HEK293T (cell line): ENCODE measurements at regions not wholly inside any gene's neighbourhood (a gene's known extent, or its start where the extent isn't known, plus 50 kb on each side); places are given as distances from the start of the nearest gene placed in this dataset.
"Not testable (repeated sequence)": the region's sequence is repeated elsewhere in the genome, so short reads cannot be mapped to it uniquely, and the experiment has no call there.

Experiments
- CTCF ChIA-PET: fragments of 350-600 bp; formaldehyde crosslinking; extraction: SDS; loops from one replicate; lab custom pipeline; 2021; ENCODE audit warnings: antibody characterized with exemption, inconsistent platforms; lab: Yijun Ruan, JAX
- POLR2A ChIA-PET: fragments of 350-600 bp; formaldehyde crosslinking; extraction: SDS; loops from one replicate; lab custom pipeline; 2020; ENCODE audit warnings: antibody characterized with exemption, inconsistent platforms; lab: Yijun Ruan, JAX
- DNase-seq: peaks from one replicate; pipeline ENCODE4 v3.0.0; 2012; ENCODE audit warnings: mixed read lengths; ENCODE audit errors: extremely low spot score
- ARNT ChIP-seq: fragments of 450-650 bp; IDR thresholded peaks from 2 replicates; pipeline ENCODE4 v1.6.1; 2017; ENCODE audit warnings: mild to moderate bottlenecking
- BHLHE40 ChIP-seq: fragments of 450-650 bp; IDR thresholded peaks from 2 replicates; pipeline ENCODE4 v1.6.1; 2016; ENCODE audit warnings: mild to moderate bottlenecking, moderate library complexity, borderline replicate concordance
- CTBP1 ChIP-seq: fragments of 450-650 bp; IDR thresholded peaks from 2 replicates; pipeline ENCODE4 v1.6.1; 2016; ENCODE audit warnings: borderline replicate concordance
- ELF4 ChIP-seq: fragments of 450-650 bp; IDR thresholded peaks from 2 replicates; pipeline ENCODE4 v1.6.1; 2017; ENCODE audit warnings: antibody characterized with exemption
- FOXA1 ChIP-seq: fragments of 450-650 bp; IDR thresholded peaks from 2 replicates; pipeline ENCODE4 v1.6.1; 2016; ENCODE audit warnings: mild to moderate bottlenecking
- FOXK2 ChIP-seq: fragments of 450-650 bp; IDR thresholded peaks from 2 replicates; pipeline ENCODE4 v1.6.1; 2016; ENCODE audit warnings: mild to moderate bottlenecking
- FOXM1 ChIP-seq: fragments of 450-650 bp; IDR thresholded peaks from 2 replicates; pipeline ENCODE4 v1.6.1; 2017; ENCODE audit warnings: mild to moderate bottlenecking, borderline replicate concordance
- HDGF ChIP-seq: fragments of 450-650 bp; IDR thresholded peaks from 2 replicates; pipeline ENCODE4 v1.6.1; 2017; ENCODE audit warnings: antibody characterized with exemption, borderline replicate concordance
- L3MBTL2 ChIP-seq: fragments of 450-650 bp; conservative IDR thresholded peaks from 2 replicates; pipeline ENCODE4 v1.6.1; 2016; ENCODE audit warnings: mild to moderate bottlenecking
- LEF1 ChIP-seq: fragments of 450-650 bp; IDR thresholded peaks from 2 replicates; pipeline ENCODE4 v1.6.1; 2017; ENCODE audit warnings: mild to moderate bottlenecking, borderline replicate concordance
- NFRKB ChIP-seq: fragments of 450-650 bp; IDR thresholded peaks from 2 replicates; pipeline ENCODE4 v1.6.1; 2016; ENCODE audit warnings: mild to moderate bottlenecking, moderate library complexity
- SP1 ChIP-seq: fragments of 450-650 bp; IDR thresholded peaks from 2 replicates; pipeline ENCODE4 v1.6.1; 2017
- SUZ12 ChIP-seq: fragments of 450-650 bp; IDR thresholded peaks from 2 replicates; pipeline ENCODE4 v1.6.1; 2016; ENCODE audit warnings: mild to moderate bottlenecking
- TARDBP ChIP-seq: fragments of 450-650 bp; IDR thresholded peaks from 2 replicates; pipeline ENCODE4 v1.6.1; 2016
- ZNF384 ChIP-seq: fragments of 450-650 bp; IDR thresholded peaks from 2 replicates; pipeline ENCODE4 v1.6.1; 2016
- TF ChIP-seq, protein P1 (sequence below): fragments of 450-650 bp; IDR thresholded peaks from 2 replicates; pipeline ENCODE4 v1.6.1; 2016

DNA sequence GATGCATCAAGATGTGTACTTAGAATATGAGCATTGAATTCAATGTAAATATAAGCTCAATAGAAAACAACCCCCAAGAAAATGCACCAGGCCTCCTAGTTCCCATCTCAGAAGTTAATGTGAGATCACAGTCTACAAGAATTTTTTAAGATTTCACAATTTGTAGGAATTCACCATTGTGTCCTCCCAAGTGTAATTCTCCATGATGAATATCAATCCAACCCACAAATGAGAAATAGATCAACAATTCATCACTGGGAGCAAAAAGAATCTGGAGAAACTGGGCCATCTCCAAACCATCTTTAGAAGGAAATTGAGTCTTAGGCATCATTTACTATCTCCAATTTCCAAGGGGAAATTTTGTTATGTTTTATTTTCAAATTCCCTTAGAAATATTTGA is 310.5 kb upstream of the GOT2 start:
- ChIA-PET CTCF (no interaction called here), POLR2A (no interaction called here)
- no peak for DNase-seq
- no peak for TF ChIP-seq SP1
- TF ChIP-seq ELF4, result no peak
- no peak for TF ChIP-seq NFRKB

DNA sequence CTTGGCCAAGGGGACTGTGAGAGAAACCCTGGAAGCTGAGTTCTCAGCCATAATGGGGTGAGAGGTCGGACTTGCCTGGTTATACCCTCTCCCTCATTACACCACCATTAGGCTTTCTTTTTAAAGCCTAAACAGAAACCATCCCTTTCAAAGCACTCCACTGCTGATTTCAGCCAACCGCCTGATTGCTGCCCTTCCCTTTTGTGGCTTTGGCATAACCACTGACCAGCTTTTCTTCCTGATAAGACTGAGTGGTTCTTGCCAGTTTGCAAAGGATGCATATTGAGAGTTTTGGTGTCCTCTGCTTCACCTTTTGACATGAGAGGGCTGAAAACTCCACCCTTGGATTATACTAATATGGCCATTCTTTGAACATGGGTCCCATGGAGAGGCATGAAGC is 308.2 kb upstream of the GOT2 start:
- TF ChIP-seq ARNT, result no peak
- no peak for TF ChIP-seq SP1
- TF ChIP-seq SUZ12, result no peak
- TF ChIP-seq HDGF, result no peak
- TF ChIP-seq L3MBTL2, result no peak
- TF ChIP-seq FOXK2, result no peak
- TF ChIP-seq NFRKB, result no peak
- TF ChIP-seq TARDBP, result no peak
- TF ChIP-seq BHLHE40, result no peak
- TF ChIP-seq FOXA1, result no peak
- TF ChIP-seq ELF4, result no peak
- DNase-seq, result no peak
- ChIA-PET CTCF (no interaction called here), POLR2A (no interaction called here)

DNA sequence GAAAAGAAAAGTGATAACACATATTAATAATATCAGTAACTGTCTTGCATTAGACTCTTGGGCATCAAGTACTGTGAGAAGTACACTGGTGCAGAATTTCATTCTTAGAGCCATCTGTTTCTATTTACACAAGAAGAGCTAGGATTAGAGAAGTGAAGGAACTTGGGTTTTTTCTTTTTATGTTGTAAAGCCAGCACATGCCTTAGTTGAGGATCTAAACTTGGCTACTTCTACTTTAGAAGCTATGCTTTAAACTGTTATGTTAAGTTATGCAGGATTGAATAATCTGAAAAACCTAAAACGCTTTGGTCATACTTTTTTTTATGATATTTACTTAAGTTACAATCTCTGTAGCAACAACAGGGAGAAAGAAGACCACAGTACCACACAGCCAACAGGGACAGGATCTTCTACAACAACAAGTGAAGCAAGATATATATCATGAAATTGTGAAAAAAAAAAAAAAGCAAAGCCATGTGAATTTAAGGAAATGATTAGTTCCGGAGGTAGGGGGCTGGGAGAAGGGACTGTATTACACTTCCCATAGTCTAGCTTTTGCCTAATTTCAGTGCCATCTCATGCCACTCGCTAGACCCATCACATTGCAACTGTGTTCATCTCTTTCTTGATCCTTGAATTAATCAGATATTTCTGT is 305.1 kb upstream of the GOT2 start:
- ChIA-PET POLR2A (no interaction called here), CTCF (no interaction called here)
- no peak for DNase-seq
- TF ChIP-seq LEF1 (no peak), ELF4 (no peak), TARDBP (no peak), SUZ12 (no peak), ZNF384 (no peak)

DNA sequence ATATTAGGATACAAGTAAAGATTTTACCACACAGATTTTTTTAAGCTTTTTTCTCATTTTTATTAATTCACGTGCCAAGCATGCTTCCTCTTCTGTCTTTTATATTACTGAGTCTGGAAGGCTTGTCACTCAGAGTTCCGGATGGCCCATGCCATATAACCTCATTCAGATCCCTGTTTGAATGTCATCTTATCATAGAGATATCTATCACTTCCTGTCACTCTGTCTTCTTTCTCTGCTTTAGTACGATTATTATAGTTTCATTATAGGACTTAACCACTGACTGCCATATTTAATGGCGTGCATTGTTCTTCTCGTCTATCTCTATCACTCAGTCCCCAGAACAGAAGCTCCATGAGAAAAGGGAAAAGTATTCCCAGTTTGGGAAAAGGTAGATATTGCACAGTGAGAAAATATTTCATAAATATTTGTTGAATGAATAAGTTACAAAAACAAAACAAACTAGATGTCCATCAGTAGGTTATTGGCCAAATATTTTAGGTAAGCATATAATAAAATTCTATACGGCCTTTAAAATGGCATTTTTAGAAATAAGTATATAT is 296.9 kb upstream of the GOT2 start:
- DNase-seq, result no peak
- TF ChIP-seq FOXM1 (no peak), FOXK2 (no peak), SP1 (no peak), ARNT (no peak), ELF4 (no peak), LEF1 (no peak), BHLHE40 (no peak), ZNF384 (no peak), CTBP1 (no peak), SUZ12 (no peak)
- TF ChIP-seq, protein P1, sequence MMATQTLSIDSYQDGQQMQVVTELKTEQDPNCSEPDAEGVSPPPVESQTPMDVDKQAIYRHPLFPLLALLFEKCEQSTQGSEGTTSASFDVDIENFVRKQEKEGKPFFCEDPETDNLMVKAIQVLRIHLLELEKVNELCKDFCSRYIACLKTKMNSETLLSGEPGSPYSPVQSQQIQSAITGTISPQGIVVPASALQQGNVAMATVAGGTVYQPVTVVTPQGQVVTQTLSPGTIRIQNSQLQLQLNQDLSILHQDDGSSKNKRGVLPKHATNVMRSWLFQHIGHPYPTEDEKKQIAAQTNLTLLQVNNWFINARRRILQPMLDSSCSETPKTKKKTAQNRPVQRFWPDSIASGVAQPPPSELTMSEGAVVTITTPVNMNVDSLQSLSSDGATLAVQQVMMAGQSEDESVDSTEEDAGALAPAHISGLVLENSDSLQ, result no peak
- POLR2A ChIA-PET, result no interaction called here
- CTCF ChIA-PET, result no interaction called here

DNA sequence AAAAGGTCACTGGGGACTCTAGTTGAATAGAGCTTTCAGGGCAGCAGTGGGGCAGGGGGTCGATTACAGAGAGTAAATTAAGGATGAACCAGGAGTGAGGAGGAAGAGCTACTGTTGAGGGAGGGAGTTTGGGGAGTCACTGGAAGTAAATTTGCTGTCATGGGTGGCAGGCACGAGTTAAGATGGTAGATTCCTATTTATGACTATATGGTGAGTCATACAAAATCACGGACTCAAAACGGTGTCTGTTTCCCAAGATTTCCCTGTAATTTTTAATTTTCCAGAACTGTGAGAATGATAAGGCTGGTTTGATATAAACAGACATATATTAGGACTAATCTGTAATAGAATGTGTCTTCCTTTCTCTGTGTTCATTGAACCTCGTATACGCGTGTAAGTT is 287.6 kb upstream of the GOT2 start:
- no peak for TF ChIP-seq FOXA1
- TF ChIP-seq ARNT, result no peak
- no peak for TF ChIP-seq NFRKB
- TF ChIP-seq TARDBP, result no peak
- no peak for TF ChIP-seq CTBP1
- no peak for TF ChIP-seq ELF4
- no peak for TF ChIP-seq FOXK2
- no peak for TF ChIP-seq SUZ12
- no peak for TF ChIP-seq FOXM1
- TF ChIP-seq ZNF384, result no peak
- no peak for TF ChIP-seq BHLHE40
- no peak for TF ChIP-seq LEF1
- TF ChIP-seq SP1, result no peak
- no peak for DNase-seq
- CTCF ChIA-PET, result no interaction called here
- POLR2A ChIA-PET, result no interaction called here

DNA sequence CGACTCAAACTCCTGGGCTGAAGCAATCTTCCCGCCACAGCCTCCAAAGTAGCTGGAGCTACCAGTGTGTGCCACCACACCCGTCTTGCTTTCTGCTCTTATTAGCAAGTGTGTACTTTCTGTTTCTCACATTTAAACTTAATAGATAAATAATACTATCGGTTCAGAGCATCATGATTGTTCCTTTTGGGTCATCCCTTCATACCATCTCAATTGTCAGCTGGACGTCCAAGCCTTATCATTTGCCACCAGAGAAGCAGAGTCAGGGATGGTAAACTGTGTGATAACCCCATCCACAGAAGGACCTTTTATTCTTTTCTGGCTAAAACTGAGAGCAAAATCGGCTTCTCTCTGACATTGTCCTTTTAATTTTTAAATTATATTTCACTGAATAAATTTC is 279.8 kb upstream of the GOT2 start:
- no peak for DNase-seq

DNA sequence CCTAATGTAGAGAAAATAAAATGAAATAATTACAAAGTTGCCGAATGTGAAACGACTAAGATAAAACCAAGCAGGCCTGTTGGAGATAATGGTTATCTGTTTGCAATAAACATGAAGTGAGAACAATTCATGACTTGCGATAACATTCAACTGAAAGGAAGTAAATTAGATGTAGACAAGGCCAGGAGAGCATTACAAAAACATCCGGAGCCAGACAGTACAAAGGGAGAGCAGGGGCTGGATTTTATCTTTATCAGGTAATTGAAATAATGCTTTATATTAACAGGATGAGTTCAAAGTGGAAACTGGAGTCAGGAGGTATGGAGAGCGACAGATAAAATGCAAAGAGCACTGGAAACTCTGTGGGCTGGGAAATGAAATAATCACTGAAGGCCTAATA is 265.6 kb upstream of the GOT2 start:
- ChIA-PET POLR2A (no interaction called here), CTCF (no interaction called here)

More for the DNA sequence above, 279.8 kb upstream of the GOT2 start:
- ChIA-PET POLR2A (no interaction called here), CTCF (no interaction called here)
- TF ChIP-seq, protein P1, result no peak
- TF ChIP-seq NFRKB, result no peak
- no peak for TF ChIP-seq ZNF384
- no peak for TF ChIP-seq L3MBTL2
- TF ChIP-seq LEF1, result no peak
- no peak for TF ChIP-seq ARNT
- no peak for TF ChIP-seq HDGF
- TF ChIP-seq ELF4, result no peak
- TF ChIP-seq BHLHE40, result no peak
- TF ChIP-seq CTBP1, result no peak
- no peak for TF ChIP-seq SUZ12
- no peak for TF ChIP-seq FOXK2
- no peak for TF ChIP-seq TARDBP

DNA sequence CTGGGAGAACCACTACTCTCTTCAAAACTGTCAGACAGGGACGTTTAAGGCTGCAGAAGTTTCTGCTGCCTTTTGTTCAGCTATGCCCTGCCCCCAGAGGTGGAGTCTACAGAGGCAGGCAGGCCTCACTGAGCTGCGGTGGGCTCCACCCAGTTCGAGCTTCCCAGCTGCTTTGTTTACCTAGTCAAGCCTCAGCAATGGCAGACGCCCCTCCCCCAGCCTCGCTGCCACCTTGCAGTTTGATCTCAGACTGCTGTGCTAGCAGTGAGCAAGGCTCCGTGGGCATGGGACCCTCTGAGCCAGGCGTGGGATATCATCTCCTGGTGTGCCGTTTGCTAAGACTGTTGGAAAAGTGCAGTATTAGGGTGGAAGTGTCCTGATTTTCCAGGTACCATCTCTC is 258.6 kb upstream of the GOT2 start:
- CTCF ChIA-PET, DNase-seq, POLR2A ChIA-PET: not testable (repeated sequence)

More for the DNA sequence above, 265.6 kb upstream of the GOT2 start:
- no peak for DNase-seq
- no peak for TF ChIP-seq FOXA1
- no peak for TF ChIP-seq ELF4

DNA sequence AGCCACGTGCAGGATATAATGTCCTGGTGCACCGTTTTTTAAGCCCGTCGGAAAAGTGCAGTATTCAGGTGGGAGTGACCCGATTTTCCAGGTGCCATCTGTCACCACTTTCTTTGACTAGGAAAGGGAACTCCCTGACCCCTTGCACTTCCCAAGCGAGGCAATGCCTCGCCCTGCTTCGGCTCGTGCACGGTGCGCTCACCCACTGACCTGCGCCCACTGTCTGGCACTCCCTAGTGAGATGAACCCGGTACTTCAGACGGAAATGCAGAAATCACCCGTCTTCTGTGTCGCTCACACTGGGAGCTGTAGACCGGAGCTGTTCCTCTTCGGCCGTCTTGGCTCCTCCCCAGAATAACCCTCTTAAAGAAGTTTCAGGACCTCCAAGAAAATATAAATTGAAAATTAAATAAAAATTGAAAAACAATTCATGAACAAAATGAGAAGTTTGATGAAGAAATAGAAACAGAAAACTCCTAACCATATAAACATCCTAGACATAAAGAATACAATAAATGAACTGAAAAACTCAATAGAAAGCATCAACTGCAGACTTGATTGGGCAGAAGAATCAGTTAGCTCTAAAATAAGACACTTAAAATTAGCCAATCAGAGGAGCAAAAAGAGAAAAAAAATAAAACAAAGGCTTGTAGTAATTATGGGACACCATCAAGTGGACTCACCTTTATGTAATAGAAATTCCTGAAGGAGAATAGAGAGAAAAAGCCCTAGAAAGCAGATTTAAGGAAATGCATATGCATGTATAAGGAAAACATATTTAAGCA is 249.3 kb upstream of the GOT2 start:
- POLR2A ChIA-PET, DNase-seq, CTCF ChIA-PET: not testable (repeated sequence)
